ENCODE measurements at regions not wholly inside any gene's neighbourhood (a gene's known extent, or its start where the extent isn't known, plus 50 kb on each side); places are given as distances from the start of the nearest gene placed in this dataset.

- no peak for TF ChIP-seq RFX1 (IDR thresholded peaks at IDR 0.05)
- TF ChIP-seq RXRA (CRISPR knock-in tag; IDR thresholded peaks at IDR 0.05) = no peak
- no peak for TF ChIP-seq ZNF207 (IDR thresholded peaks at IDR 0.05; ENCODE audit: borderline replicate concordance)
- TF ChIP-seq ZNF10 (CRISPR knock-in tag; IDR thresholded peaks at IDR 0.05; ENCODE audit: borderline replicate concordance, low read depth) = no peak
- TF ChIP-seq SP1 (IDR thresholded peaks at IDR 0.05) = no peak
- no peak for TF ChIP-seq SP1 (CRISPR knock-in tag; IDR thresholded peaks at IDR 0.05)
- TF ChIP-seq EED (CRISPR knock-in tag; IDR thresholded peaks at IDR 0.05) = no peak
- TF ChIP-seq FOSL2 (CRISPR knock-in tag; IDR thresholded peaks at IDR 0.05) = no peak
- no peak for TF ChIP-seq ARHGAP35 (CRISPR knock-in tag; IDR thresholded peaks at IDR 0.05; ENCODE audit: borderline replicate concordance)
- no peak for TF ChIP-seq ZMYM3 (CRISPR knock-in tag; IDR thresholded peaks at IDR 0.05)
- no peak for TF ChIP-seq ZNF670 (CRISPR knock-in tag; IDR thresholded peaks at IDR 0.05; ENCODE audit: borderline replicate concordance)
- TF ChIP-seq HOXA7 (CRISPR knock-in tag; IDR thresholded peaks at IDR 0.05) = no peak
- no peak for TF ChIP-seq IRF1 (CRISPR knock-in tag; IDR thresholded peaks at IDR 0.05; ENCODE audit: low read depth)
- TF ChIP-seq, protein P1, sequence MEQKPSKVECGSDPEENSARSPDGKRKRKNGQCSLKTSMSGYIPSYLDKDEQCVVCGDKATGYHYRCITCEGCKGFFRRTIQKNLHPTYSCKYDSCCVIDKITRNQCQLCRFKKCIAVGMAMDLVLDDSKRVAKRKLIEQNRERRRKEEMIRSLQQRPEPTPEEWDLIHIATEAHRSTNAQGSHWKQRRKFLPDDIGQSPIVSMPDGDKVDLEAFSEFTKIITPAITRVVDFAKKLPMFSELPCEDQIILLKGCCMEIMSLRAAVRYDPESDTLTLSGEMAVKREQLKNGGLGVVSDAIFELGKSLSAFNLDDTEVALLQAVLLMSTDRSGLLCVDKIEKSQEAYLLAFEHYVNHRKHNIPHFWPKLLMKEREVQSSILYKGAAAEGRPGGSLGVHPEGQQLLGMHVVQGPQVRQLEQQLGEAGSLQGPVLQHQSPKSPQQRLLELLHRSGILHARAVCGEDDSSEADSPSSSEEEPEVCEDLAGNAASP (CRISPR knock-in tag; IDR thresholded peaks at IDR 0.05; ENCODE audit: borderline replicate concordance) = no peak
- no peak for TF ChIP-seq ATF5 (CRISPR knock-in tag; IDR thresholded peaks at IDR 0.05; ENCODE audit: low read depth)
- TF ChIP-seq AGO1 (IDR thresholded peaks at IDR 0.05; ENCODE audit: low read depth, low read length, poor library complexity, severe bottlenecking) = no peak
- TF ChIP-seq ZNF572 (CRISPR knock-in tag; IDR thresholded peaks at IDR 0.05) = no peak
- TF ChIP-seq TAF1 (CRISPR knock-in tag; IDR thresholded peaks at IDR 0.05) = no peak
- TF ChIP-seq SETDB1 (CRISPR knock-in tag; IDR thresholded peaks at IDR 0.05; ENCODE audit: borderline replicate concordance) = no peak
- Histone ChIP-seq H4K20me1 (ENCODE audit: insufficient read depth, low read length) (no peaks in the 10 kb centered on the region), H3K9me3 (ENCODE audit: low read length) (no peaks in the 10 kb centered on the region), H2AFZ (ENCODE audit: low read length) (no peak overlapping the region), H3K79me2 (ENCODE audit: insufficient read depth, low read length) (no peaks in the 10 kb centered on the region), H3K4me1 (ENCODE audit: insufficient read depth, low read length) (no peaks in the 10 kb centered on the region), H3K27me3 (ENCODE audit: control insufficient read depth in 1 of 2, insufficient read depth in 2 of 2, low read length in 2 of 2) (no peaks in the 10 kb centered on the region), H3K27ac (ENCODE audit: extremely low read length, insufficient read depth, low read length) (no peak overlapping the region), H3K4me2 (ENCODE audit: low read depth, low read length) (no peak overlapping the region), H3K9ac (ENCODE audit: insufficient read depth, low read depth, low read length) (no peak overlapping the region), H3K4me3 (replicated peaks in 1 of 3; ENCODE audit: insufficient read depth in 1 of 3, low read depth in 2 of 3, low read length in 3 of 3) (no peak overlapping the region), H3K36me3 (replicated peaks in 1 of 2; ENCODE audit: control insufficient read depth in 1 of 2, insufficient read depth in 2 of 2, low read length in 2 of 2) (no peaks in the 10 kb centered on the region)
- ChIA-PET CTCF (ENCODE audit: low intra/inter-chr PET ratio, low total read pairs) (no interaction called here), POLR2A (no interaction called here)
- FAIRE-seq (no peak), ATAC-seq (no peak), DNase-seq (ENCODE audit: low spot score) (no peak)
- in situ Hi-C loops (cut with HindIII; ENCODE audit: extremely low pct_ligation_motif_present, low pct_unique_long_range_greater_than_20kb) = no loop called here
- WGBS (ENCODE audit: low lambda C conversion rate) = no CpG with 5 or more reads among the region's 1 CpG
- no TSS peak for BruUV-seq (replicated peaks)
- intact Hi-C loops (cut with micrococcal nuclease; ENCODE audit: unreplicated experiment) = no loop called here
These were observed 93.9 kb upstream of the SYT10 start for GRCh38 chr12:33533527-33533926.

Measured in HepG2 (cell line).